HG03575 (cell line): ENCODE measurements at regions not wholly inside any gene's neighbourhood (a gene's known extent, or its start where the extent isn't known, plus 50 kb on each side); places are given as distances from the start of the nearest gene placed in this dataset.

ENCODE experiments used
- ATAC-seq: cut with Tn5 transposase; IDR thresholded peaks from one replicate; pipeline ENCODE4 v1.9.1; 2021; ENCODE audit not compliant: unreplicated experiment, insufficient number of reproducible peaks, low FRiP score; ENCODE audit errors: extremely low read depth

GRCh38 chr2:183267148-183267827 is 143.0 kb downstream of the NUP35 start:
- peak; percentile 57 for ATAC-seq

DNA sequence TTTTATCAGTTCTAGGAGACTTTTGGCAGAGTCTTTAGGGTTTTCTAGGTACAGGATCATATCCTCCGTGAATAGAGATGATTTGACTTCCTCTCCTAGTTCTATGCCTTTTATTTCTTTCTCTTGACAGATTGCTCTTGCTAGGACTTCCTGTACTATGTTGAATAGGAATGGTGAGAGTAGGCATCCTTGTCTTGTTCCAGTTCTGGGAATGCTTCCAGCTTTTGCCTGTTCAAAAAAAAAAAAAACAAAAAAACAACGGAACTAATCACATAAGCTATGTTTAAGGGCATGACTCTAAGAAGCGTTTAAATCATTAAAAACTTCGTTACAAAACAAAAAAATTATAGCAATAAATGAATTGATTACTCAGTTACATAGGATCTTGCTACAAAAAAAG is 145.7 kb downstream of the NUP35 start:
- no peak for ATAC-seq

DNA sequence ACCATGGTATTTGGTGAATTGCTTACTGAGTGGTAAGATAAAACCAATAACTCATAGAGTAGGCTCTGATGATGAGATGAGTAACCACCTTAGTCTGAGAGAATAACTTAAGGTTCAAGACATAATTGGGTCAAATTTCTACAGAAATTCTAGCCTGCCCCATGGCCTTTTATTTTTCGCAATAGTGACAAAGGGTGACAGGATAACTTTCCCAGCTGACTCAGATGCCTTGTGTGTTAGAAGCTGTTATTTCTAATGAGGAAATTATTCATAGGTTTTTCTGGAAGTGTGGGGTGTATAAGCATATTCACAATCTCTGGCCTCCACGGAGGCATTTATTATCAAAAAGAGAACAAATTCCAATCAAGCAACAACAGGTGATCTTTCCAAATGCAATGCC is 159.0 kb downstream of the NUP35 start:
- no peak for ATAC-seq

DNA sequence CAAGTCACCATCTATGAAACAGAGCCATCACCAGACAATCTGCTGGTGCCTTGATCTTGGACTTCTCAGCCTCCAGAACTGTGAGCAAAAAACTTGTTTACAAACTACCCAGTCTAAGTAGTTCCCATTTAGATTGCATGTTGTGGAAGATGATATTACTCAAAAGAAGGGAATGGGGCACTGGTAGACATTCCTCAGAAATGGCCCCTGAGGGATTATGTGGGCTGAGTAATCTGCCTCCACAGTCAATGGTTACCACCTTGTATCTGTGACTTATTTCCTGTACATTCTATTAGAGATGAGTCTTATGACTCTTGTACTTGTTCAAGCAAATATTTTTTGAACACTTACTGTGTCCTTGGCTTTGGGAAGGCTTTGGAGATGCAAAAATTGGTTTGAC is 160.4 kb downstream of the NUP35 start:
- no peak for ATAC-seq

- no peak for ATAC-seq
These were observed 167.2 kb downstream of the NUP35 start for GRCh38 chr2:183291436-183291835.

DNA sequence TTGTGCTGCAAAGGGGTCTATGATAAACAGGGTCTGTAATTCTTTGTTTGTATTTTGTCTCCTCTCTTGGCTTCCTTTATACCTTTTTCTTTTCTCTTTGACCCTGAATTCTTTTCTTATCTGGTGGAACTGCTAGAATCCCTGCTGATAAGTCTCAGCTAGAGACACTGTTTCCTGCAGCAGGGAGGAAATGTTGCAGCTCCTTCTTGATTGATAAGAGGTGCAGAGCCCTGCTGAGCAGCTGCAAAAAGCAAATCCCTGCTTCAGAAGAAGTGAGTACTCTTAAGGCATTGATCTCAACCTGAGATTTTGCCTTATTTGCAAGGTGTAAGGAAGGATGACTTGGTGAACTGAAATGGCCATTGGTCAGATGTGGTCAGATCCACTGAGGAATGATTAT is 167.8 kb downstream of the NUP35 start:
- ATAC-seq: no peak

DNA sequence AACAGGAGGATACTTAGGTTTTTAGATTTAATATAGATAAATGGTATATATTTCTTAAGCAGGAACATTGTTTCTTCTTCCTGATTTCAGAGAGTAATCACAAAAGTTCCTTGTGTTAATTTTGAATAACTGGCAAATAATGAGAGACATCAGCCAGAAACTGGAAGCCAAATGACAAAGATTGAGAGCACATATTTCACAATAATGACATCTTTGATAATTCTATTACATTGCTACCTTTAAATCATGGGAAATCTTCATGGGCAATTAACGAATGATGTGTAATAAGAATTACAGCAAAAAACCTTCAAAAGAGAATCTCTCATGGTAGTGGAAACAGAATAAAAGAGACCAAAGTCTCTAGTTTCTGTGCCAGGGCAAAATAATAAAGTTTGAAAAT is 215.1 kb downstream of the NUP35 start:
- no peak for ATAC-seq

DNA sequence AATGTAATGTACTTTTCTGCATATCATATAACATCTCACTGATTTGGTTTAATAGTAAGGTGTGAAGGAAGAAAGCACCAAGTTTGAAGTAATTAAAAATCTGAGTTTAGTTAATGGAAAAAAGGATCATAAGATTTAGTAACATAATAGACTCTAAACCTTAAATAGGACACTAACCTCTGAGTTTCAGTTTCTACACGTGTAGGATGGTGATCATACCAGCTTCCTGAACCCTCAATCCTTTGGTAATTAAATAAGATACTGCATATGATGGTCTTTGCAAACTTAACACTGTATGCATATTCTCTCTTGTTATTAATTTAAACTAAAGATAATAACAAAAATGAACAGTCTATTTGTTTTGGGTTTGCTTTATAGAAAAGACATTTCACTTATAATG is 216.8 kb downstream of the NUP35 start:
- no peak for ATAC-seq

GRCh38 chr2:183347969-183348368 is 223.7 kb downstream of the NUP35 start:
- no peak for ATAC-seq

DNA sequence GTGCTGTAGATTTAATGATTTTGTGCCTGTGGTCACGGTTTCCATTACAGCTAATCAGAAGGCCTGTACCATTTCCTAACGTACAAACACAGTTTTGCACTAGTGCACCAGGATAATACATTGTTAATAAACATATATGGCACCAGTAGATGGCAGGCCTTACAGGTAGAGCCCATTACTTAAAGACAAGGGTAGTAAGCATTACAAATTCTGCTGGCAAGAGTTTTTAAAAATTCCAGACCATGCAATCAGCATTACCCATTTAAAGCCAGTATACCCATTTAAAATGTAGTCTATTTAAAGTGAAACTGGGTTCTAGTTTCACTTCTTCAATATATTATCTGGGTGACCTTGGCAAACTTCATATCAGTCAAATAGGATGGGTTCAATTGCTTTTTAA is 224.2 kb downstream of the NUP35 start:
- peak; percentile 76 for ATAC-seq

GRCh38 chr2:183349091-183349490 is 224.8 kb downstream of the NUP35 start:
- no peak for ATAC-seq

GRCh38 chr2:183359867-183360266 is 235.6 kb downstream of the NUP35 start:
- no peak for ATAC-seq

- no peak for ATAC-seq
These were observed 247.3 kb downstream of the NUP35 start for GRCh38 chr2:183371545-183371944.

GRCh38 chr2:183375821-183376220 is 251.6 kb downstream of the NUP35 start:
- no peak for ATAC-seq

DNA sequence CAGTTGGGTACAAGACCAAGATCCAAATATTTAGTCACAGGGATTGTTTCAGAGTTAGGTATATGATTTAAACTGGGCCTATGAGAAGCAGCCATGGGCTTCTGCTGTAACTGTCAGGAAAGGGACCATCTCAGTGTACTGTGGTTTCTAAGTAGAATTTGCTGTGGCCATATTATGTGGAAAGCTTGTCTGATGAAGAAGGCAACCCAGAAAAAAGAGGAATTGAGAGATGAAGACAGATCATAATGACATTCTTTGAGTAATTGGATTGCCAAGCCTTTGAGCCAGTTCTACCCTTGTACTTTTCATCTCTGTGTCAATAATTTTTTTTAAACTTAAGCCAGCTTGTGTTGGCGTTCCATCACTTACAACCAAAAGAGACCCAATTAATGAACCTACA is 259.6 kb downstream of the NUP35 start:
- no peak for ATAC-seq

- ATAC-seq: no peak
These were observed 265.4 kb downstream of the NUP35 start for GRCh38 chr2:183389546-183390080.

- no peak for ATAC-seq
These were observed 265.9 kb downstream of the NUP35 start for GRCh38 chr2:183390109-183390508.

DNA sequence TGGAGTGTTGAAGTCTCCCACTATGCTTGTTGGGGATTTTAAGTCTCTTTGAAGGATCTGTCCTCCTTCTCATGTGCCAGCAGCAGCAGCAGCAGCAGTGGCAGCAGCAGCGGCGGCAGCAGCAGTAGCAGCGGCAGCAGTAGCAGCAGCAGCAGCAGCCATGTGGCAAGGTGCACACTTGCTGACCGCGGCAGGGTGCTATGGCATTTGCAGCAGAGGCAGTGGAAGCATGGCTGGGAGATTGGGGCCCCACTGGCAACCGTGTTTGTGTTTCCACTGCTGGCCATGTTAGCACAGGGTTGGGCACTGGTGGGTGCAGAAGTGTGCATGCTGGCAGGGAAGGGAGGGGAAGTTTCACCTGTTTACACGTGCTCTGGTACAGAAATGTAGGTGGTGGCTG is 280.1 kb downstream of the NUP35 start:
- no peak for ATAC-seq

DNA sequence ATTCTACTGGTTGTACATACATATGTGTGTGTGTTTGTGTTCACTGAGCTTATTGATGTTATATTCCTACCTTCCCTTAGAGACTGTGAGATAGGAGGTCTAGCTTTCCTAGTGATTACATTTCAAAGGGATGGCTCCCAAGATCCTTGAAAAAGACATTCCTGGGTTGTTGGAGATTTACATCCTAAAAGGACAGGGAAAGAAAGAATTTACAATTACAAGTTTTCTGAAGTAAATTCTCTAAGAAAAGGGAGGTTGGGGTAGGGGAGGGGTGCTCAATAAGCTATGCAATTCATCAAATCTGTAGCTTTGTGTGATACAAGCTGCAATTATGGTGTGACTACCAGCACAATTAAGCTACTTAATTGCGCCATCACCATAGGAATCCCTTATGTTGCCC is 284.3 kb downstream of the NUP35 start:
- ATAC-seq: no peak

DNA sequence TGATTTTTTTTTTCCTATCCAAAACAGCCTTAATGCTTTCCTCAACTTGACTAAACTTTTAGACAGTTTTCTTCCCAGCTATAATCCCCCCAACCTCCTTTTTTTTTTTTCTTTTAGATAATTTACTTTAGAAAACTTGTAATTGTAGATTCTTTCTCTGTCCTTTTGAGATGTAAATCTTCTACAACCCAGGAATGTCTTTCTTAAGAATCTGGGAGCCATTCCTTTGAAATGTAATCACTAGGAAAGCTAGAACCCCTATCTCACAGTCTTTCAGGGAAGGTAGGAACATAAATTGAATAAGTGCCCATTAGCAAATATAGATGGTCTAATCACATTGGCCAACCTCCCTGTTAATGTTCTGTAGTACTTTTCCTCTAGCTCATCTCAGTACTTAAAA is 285.4 kb downstream of the NUP35 start:
- ATAC-seq: no peak

GRCh38 chr2:183416753-183417152 is 292.5 kb downstream of the NUP35 start:
- no peak for ATAC-seq
